K562 (cell line): ENCODE measurements at regions not wholly inside any gene's neighbourhood (a gene's known extent, or its start where the extent isn't known, plus 50 kb on each side); places are given as distances from the start of the nearest gene placed in this dataset.

ENCODE experiments used
- ATAC-seq: fragments of 200-7000 bp; cut with Tn5 transposase; 3 replicates; pipeline ENCODE4 v1.9.1; 2020; ENCODE audit warnings: moderate library complexity
- BruUV-seq: library from RNA; stranded (reverse); fragments of 400-500 nt; replicated peaks from 2 replicates; lab custom pipeline; 2021; lab: Mats Ljungman, UMichigan
- CTCF ChIA-PET: fragments of 300-600 bp; formaldehyde crosslinking; extraction: SDS; loops from one replicate; lab custom pipeline; 2021; ENCODE audit warnings: low intra/inter-chr PET ratio; lab: Yijun Ruan, JAX
- POLR2A ChIA-PET: fragments of 300-600, 350-650 bp; sonication (Branson Sonifier 250); formaldehyde crosslinking; extraction: SDS; loops from one replicate; lab custom pipeline; 2021; ENCODE audit warnings: antibody characterized with exemption, inconsistent platforms; lab: Yijun Ruan, JAX
- DNase-seq, 4 experiments: peaks; one replicate each; pipeline versions ENCODE4 v3.0.0 to v3.0.0-alpha.2; 2011 to 2018; ENCODE audit warnings: low spot score in 3 of 4, mixed read lengths in 3 of 4; ENCODE audit errors: extremely low read depth in 1 of 4
- FAIRE-seq: peaks from 2 replicates; lab custom pipeline; 2011; peaks lifted over from hg19 to GRCh38; lab: Jason Lieb, UNC
- H2AFZ ChIP-seq: 2 replicates; pipeline ENCODE4 v1.6.0; 2011; ENCODE audit warnings: low read depth, low read length, control low read depth, inconsistent platforms
- H3K27ac ChIP-seq: fragments of 200-600 bp; 3 replicates; pipeline ENCODE4 v1.8.0; 2011; ENCODE audit warnings: low read depth, mild to moderate bottlenecking, control low read depth, inconsistent platforms, low read length, moderate library complexity, mixed read lengths; ENCODE audit errors: extremely low read depth
- H3K27me3 ChIP-seq, 2 experiments: fragments of 300-600 bp in 1 of 2; 2 replicates in 1 of 2; 3 replicates in 1 of 2; pipeline versions ENCODE4 v1.6.0 to v1.8.0; 2011; ENCODE audit warnings: inconsistent platforms in 2 of 2, low read length in 2 of 2, mild to moderate bottlenecking in 1 of 2, mixed read lengths in 1 of 2, moderate library complexity in 1 of 2; ENCODE audit not compliant: control insufficient read depth in 2 of 2, insufficient read depth in 2 of 2
- H3K36me3 ChIP-seq: fragments of 300-600 bp; 3 replicates; pipeline ENCODE4 v1.8.0; 2011; ENCODE audit warnings: mild to moderate bottlenecking, low read length, inconsistent platforms; ENCODE audit not compliant: control insufficient read depth, insufficient read depth
- H3K4me1 ChIP-seq, 2 experiments: fragments of 200-600 bp in 1 of 2; replicated peaks in 1 of 2; 2 replicates in 1 of 2; 3 replicates in 1 of 2; pipeline versions ENCODE4 v1.5.1 to v1.8.0; 2011; ENCODE audit warnings: inconsistent platforms in 2 of 2, low read length in 2 of 2, mild to moderate bottlenecking in 1 of 2, mixed read lengths in 1 of 2, moderate library complexity in 1 of 2; ENCODE audit not compliant: control insufficient read depth in 2 of 2, insufficient read depth in 2 of 2
- H3K4me2 ChIP-seq: 2 replicates; pipeline ENCODE4 v1.6.1; 2011; ENCODE audit warnings: low read length, control low read depth, inconsistent platforms, mixed read lengths; ENCODE audit not compliant: insufficient read depth
- H3K4me3 ChIP-seq: fragments of 200-600 bp; sonication (generic), shearing (Covaris generic); 2 replicates; pipeline ENCODE4 v1.5.1; 2016; ENCODE audit warnings: control low read depth, inconsistent platforms
- H3K79me2 ChIP-seq: fragments of 200-600 bp; 3 replicates; pipeline ENCODE4 v1.8.0; 2011; ENCODE audit warnings: low read length, inconsistent platforms; ENCODE audit not compliant: control insufficient read depth, insufficient read depth
- H3K9ac ChIP-seq, 2 experiments: 2 replicates each; pipeline versions ENCODE4 v1.6.0 to v1.6.1; 2011; ENCODE audit warnings: low read depth in 2 of 2, low read length in 2 of 2, control low read depth in 1 of 2, inconsistent platforms in 1 of 2, mild to moderate bottlenecking in 1 of 2, mixed read lengths in 1 of 2; ENCODE audit not compliant: insufficient read depth in 1 of 2
- H3K9me1 ChIP-seq: one replicate; pipeline ENCODE4 v1.6.0; 2011; ENCODE audit warnings: inconsistent platforms, mild to moderate bottlenecking, low read length, moderate library complexity; ENCODE audit not compliant: control insufficient read depth, insufficient read depth
- H3K9me3 ChIP-seq: replicated peaks from 2 replicates; pipeline ENCODE4 v1.5.1; 2011; ENCODE audit warnings: low read depth, low read length, inconsistent platforms; ENCODE audit not compliant: control insufficient read depth, insufficient read depth
- H4K20me1 ChIP-seq: replicated peaks from 2 replicates; pipeline ENCODE4 v1.6.1; 2011; ENCODE audit warnings: low read length, inconsistent platforms, mixed read lengths; ENCODE audit not compliant: control insufficient read depth, insufficient read depth
- CBX5 ChIP-seq: IDR thresholded peaks from 2 replicates; pipeline ENCODE4 v1.6.1; 2014; ENCODE audit warnings: low read depth, borderline replicate concordance
- CEBPG ChIP-seq, 3 experiments: fragments of 200-800 bp in 1 of 3; sonication (Bioruptor generic) in 1 of 3; sonication (generic) in 1 of 3; formaldehyde crosslinking in 1 of 3; IDR thresholded peaks in 2 of 3; conservative IDR thresholded peaks in 1 of 3; 2 replicates each; pipeline versions ENCODE4 v1.6.1 to v1.8.0; 2016 to 2022; ENCODE audit warnings: missing compliant biosample characterization in 2 of 3, missing genetic modification characterization in 2 of 3, mild to moderate bottlenecking in 1 of 3, missing genetic modification reagents in 1 of 3
- ESRRA ChIP-seq: fragments of 450-650 bp; IDR thresholded peaks from 2 replicates; pipeline ENCODE4 v1.6.1; 2014; ENCODE audit warnings: low read depth, mild to moderate bottlenecking, moderate library complexity, borderline replicate concordance
- ETV6 ChIP-seq, 3 experiments: fragments of 150-350 bp in 1 of 3; sonication (generic) in 1 of 3; formaldehyde crosslinking in 1 of 3; IDR thresholded peaks; 2 replicates each; pipeline versions ENCODE4 v1.6.1 to v1.8.0; 2014 to 2022; ENCODE audit warnings: borderline replicate concordance in 2 of 3, low read depth in 2 of 3, antibody characterized with exemption in 1 of 3, low read length in 1 of 3, mild to moderate bottlenecking in 1 of 3, missing genetic modification reagents in 1 of 3
- KDM1A ChIP-seq, 2 experiments: fragments of 450-650 bp; IDR thresholded peaks; 2 replicates each; pipeline ENCODE4 v1.6.1; 2016; ENCODE audit warnings: mild to moderate bottlenecking in 2 of 2
- NCOA1 ChIP-seq: fragments of 450-650 bp; IDR thresholded peaks from 2 replicates; pipeline ENCODE4 v1.6.1; 2016; ENCODE audit warnings: low read depth
- PML ChIP-seq: IDR thresholded peaks from 2 replicates; pipeline ENCODE4 v1.6.1; 2012; ENCODE audit warnings: low read length, inconsistent platforms
- RUNX1 ChIP-seq: sonication (generic); IDR thresholded peaks from 2 replicates; pipeline ENCODE4 v1.6.1; 2016; ENCODE audit warnings: antibody characterized with exemption, low read depth
- SOX6 ChIP-seq: fragments of 450-650 bp; IDR thresholded peaks from 2 replicates; pipeline ENCODE4 v1.6.1; 2014; ENCODE audit warnings: mild to moderate bottlenecking
- WHSC1 ChIP-seq: IDR thresholded peaks from one replicate; pipeline ENCODE4 v1.6.1; 2012; ENCODE audit warnings: low read length, control low read depth, inconsistent platforms
- ZFP30 ChIP-seq: fragments of 250-450 bp; sonication (Bioruptor Pico); IDR thresholded peaks from 2 replicates; pipeline ENCODE4 v1.8.0; 2022; ENCODE audit warnings: moderate library complexity, mild to moderate bottlenecking, inconsistent platforms, borderline replicate concordance
- ZNF174 ChIP-seq: fragments of 250-450 bp; sonication (Bioruptor Pico); IDR thresholded peaks from 2 replicates; pipeline ENCODE4 v1.4.0; 2020; ENCODE audit warnings: mild to moderate bottlenecking
- ZNF197 ChIP-seq: fragments of 200-800 bp; sonication (Bioruptor generic); IDR thresholded peaks from 2 replicates; pipeline ENCODE4 v1.6.1; 2016; ENCODE audit warnings: low read depth, missing genetic modification characterization, missing compliant biosample characterization
- ZNF253 ChIP-seq: fragments of 250-450 bp; sonication (Bioruptor Pico); conservative IDR thresholded peaks from 2 replicates; pipeline ENCODE4 v1.6.1; 2021; ENCODE audit warnings: mild to moderate bottlenecking
- ZNF280B ChIP-seq: fragments of 250-450 bp; sonication (Bioruptor Pico); IDR thresholded peaks from 2 replicates; pipeline ENCODE4 v1.5.1; 2021; ENCODE audit warnings: mild to moderate bottlenecking
- ZNF507 ChIP-seq: conservative IDR thresholded peaks from 2 replicates; pipeline ENCODE4 v1.6.1; 2017; ENCODE audit warnings: missing genetic modification characterization, missing compliant biosample characterization
- ZNF511 ChIP-seq: sonication (generic); formaldehyde crosslinking; IDR thresholded peaks from 2 replicates; pipeline ENCODE4 v1.8.0; 2022; ENCODE audit warnings: mild to moderate bottlenecking, missing genetic modification reagents
- ZNF707 ChIP-seq: fragments of 250-450 bp; sonication (Bioruptor Pico); conservative IDR thresholded peaks from 2 replicates; pipeline ENCODE4 v1.8.0; 2022; ENCODE audit warnings: inconsistent platforms, mild to moderate bottlenecking, moderate library complexity
- WGBS: fragments of 100-300 bp; shearing (Covaris generic); methylation state at CpG from one replicate; pipeline ENCODE4 v1.1.6; 2016; ENCODE audit warnings: low coverage, mixed read lengths; ENCODE audit not compliant: insufficient coverage; ENCODE audit errors: missing lambda C conversion rate; 5-methylcytosine and 5-hydroxymethylcytosine counted together
- in situ Hi-C: fragments of 300-500 bp; cut with MboI; formaldehyde crosslinking; loops from 4 replicates; pipeline ENCODE4 v1.15.0; 2018; ENCODE audit warnings: inconsistent platforms, mixed read lengths
- intact Hi-C: fragments of 100-400 bp; cut with micrococcal nuclease; formaldehyde crosslinking; loops from 2 replicates; pipeline ENCODE4 v1.14.2; 2022
- TF ChIP-seq, protein P1 (sequence below): fragments of 250-450 bp; sonication (Bioruptor Pico); IDR thresholded peaks from 2 replicates; pipeline ENCODE4 v1.8.0; 2022; ENCODE audit warnings: moderate library complexity, mild to moderate bottlenecking, inconsistent platforms

GRCh38 chr2:15853903-15854302 is 86.4 kb upstream of the MYCN start:
- in situ Hi-C loops: no loop called here
- no peaks in the 10 kb centered on the region for H3K36me3 ChIP-seq
- 0% methylated on average over 3 of the region's 3 CpGs for WGBS

More at GRCh38 chr2:15853903-15854302, 86.4 kb upstream of the MYCN start:
- FAIRE-seq: no peak
- DNase-seq: no peak
- intact Hi-C loops: no loop called here
- no peak overlapping the region for H3K9ac ChIP-seq
- H3K27me3 ChIP-seq: peaks cover 0 to 2% of the 10 kb centered on the region in 2 experiments; a peak in 3 of 5 replicates
- no peaks in the 10 kb centered on the region for H3K4me1 ChIP-seq
- H3K4me3 ChIP-seq: no peak overlapping the region
- H4K20me1 ChIP-seq: no peaks in the 10 kb centered on the region
- H3K4me2 ChIP-seq: no peak overlapping the region
- H3K9me3 ChIP-seq: no peaks in the 10 kb centered on the region
- no peak overlapping the region for H2AFZ ChIP-seq
- POLR2A ChIA-PET: no interaction called here
- CTCF ChIA-PET: no interaction called here
- no TSS peak for BruUV-seq
- H3K79me2 ChIP-seq: no peaks in the 10 kb centered on the region
- H3K27ac ChIP-seq: no peak overlapping the region
- TF ChIP-seq ZNF511 (no peak), ZNF197 (CRISPR knock-in tag) (no peak), CBX5 (no peak), ETV6 (IDR thresholded peaks at IDR 0.05; ENCODE audit: borderline replicate concordance in 1 of 2, low read depth in 2 of 2, low read length in 1 of 2) (no peak), ETV6 (CRISPR knock-in tag; IDR thresholded peaks at IDR 0.05; ENCODE audit: borderline replicate concordance) (no peak), PML (no peak), RUNX1 (no peak), SOX6 (no peak), NCOA1 (no peak), ZNF280B (CRISPR knock-in tag) (no peak), KDM1A (IDR thresholded peaks at IDR 0.05) (no peak), CEBPG (CRISPR knock-in tag; IDR thresholded peaks at IDR 0.05) (no peak), CEBPG (tag; conservative IDR thresholded peaks at IDR 0.05 in 1 of 2, IDR thresholded peaks at IDR 0.05 in 1 of 2) (no peak), ZNF707 (CRISPR knock-in tag) (no peak), ZNF174 (CRISPR knock-in tag) (no peak), ZFP30 (no peak), ZNF507 (tag) (no peak), WHSC1 (no peak), ESRRA (no peak), ZNF253 (no peak)
- TF ChIP-seq, protein P1, sequence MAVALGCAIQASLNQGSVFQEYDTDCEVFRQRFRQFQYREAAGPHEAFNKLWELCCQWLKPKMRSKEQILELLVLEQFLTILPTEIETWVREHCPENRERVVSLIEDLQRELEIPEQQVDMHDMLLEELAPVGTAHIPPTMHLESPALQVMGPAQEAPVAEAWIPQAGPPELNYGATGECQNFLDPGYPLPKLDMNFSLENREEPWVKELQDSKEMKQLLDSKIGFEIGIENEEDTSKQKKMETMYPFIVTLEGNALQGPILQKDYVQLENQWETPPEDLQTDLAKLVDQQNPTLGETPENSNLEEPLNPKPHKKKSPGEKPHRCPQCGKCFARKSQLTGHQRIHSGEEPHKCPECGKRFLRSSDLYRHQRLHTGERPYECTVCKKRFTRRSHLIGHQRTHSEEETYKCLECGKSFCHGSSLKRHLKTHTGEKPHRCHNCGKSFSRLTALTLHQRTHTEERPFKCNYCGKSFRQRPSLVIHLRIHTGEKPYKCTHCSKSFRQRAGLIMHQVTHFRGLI: no peak
- no peaks in the 10 kb centered on the region for H3K9me1 ChIP-seq
- ATAC-seq: no peak
